NCI-H2081 treated with DMSO at 0.1 percent for 48 hours (cell line): ENCODE measurements at regions not wholly inside any gene's neighbourhood (a gene's known extent, or its start where the extent isn't known, plus 50 kb on each side); places are given as distances from the start of the nearest gene placed in this dataset.

Experiments
- DNase-seq: peaks from one replicate; lab custom pipeline; 2025; lab: John Stamatoyannopoulos, UW

- DNase-seq: no peak
These were observed 413.7 kb upstream of the FAT3 start for GRCh38 chr11:91810871-91811270.

- DNase-seq: no peak
These were observed 419.3 kb upstream of the FAT3 start for GRCh38 chr11:91805293-91805692.

- no peak for DNase-seq
These were observed 420.6 kb upstream of the FAT3 start for GRCh38 chr11:91804042-91804441.

- no peak for DNase-seq
These were observed 422.1 kb upstream of the FAT3 start for GRCh38 chr11:91802475-91802874.

- DNase-seq: no peak
These were observed 424.3 kb upstream of the FAT3 start for GRCh38 chr11:91800208-91800914.

- no peak for DNase-seq
These were observed 426.4 kb upstream of the FAT3 start for GRCh38 chr11:91798240-91798639.

- no peak for DNase-seq
These were observed 427.6 kb upstream of the FAT3 start for GRCh38 chr11:91796999-91797398.

- DNase-seq: no peak
These were observed 429.3 kb upstream of the FAT3 start for GRCh38 chr11:91795139-91795887.

- no peak for DNase-seq
These were observed 430.5 kb upstream of the FAT3 start for GRCh38 chr11:91794146-91794545.

GRCh38 chr11:91792779-91793262, 431.8 kb upstream of the FAT3 start:
- no peak for DNase-seq

- no peak for DNase-seq
These were observed 433.5 kb upstream of the FAT3 start for GRCh38 chr11:91791171-91791468.

- DNase-seq: no peak
These were observed 434.1 kb upstream of the FAT3 start for GRCh38 chr11:91790346-91791170.

GRCh38 chr11:91788764-91789163, 435.9 kb upstream of the FAT3 start:
- DNase-seq: no peak

- DNase-seq: no peak
These were observed 438.5 kb upstream of the FAT3 start for GRCh38 chr11:91786097-91786496.

- DNase-seq: no peak
These were observed 441.4 kb upstream of the FAT3 start for GRCh38 chr11:91783173-91783572.

- no peak for DNase-seq
These were observed 445.9 kb upstream of the FAT3 start for GRCh38 chr11:91778758-91779157.

- DNase-seq: no peak
These were observed 448.0 kb upstream of the FAT3 start for GRCh38 chr11:91776655-91777054.

- no peak for DNase-seq
These were observed 451.5 kb upstream of the FAT3 start for GRCh38 chr11:91773090-91773489.

GRCh38 chr11:91771961-91772360, 452.7 kb upstream of the FAT3 start:
- DNase-seq: no peak

- DNase-seq: no peak
These were observed 455.8 kb upstream of the FAT3 start for GRCh38 chr11:91768783-91769182.

- no peak for DNase-seq
These were observed 461.3 kb upstream of the FAT3 start for GRCh38 chr11:91763331-91763730.

GRCh38 chr11:91761406-91762025, 463.1 kb upstream of the FAT3 start:
- DNase-seq: no peak
